ENCODE measurements at regions not wholly inside any gene's neighbourhood (a gene's known extent, or its start where the extent isn't known, plus 50 kb on each side); places are given as distances from the start of the nearest gene placed in this dataset.

- no peak for TF ChIP-seq CTCF (IDR thresholded peaks at IDR 0.05)
- TF ChIP-seq POLR2A (IDR thresholded peaks at IDR 0.05): no peak
Observed at GRCh38 chr22:47280301-47280700, 517.9 kb downstream of the TBC1D22A start.

Data from tibial nerve (tissue), 3 donors.